ENCODE measurements at regions not wholly inside any gene's neighbourhood (a gene's known extent, or its start where the extent isn't known, plus 50 kb on each side); places are given as distances from the start of the nearest gene placed in this dataset.

DNA sequence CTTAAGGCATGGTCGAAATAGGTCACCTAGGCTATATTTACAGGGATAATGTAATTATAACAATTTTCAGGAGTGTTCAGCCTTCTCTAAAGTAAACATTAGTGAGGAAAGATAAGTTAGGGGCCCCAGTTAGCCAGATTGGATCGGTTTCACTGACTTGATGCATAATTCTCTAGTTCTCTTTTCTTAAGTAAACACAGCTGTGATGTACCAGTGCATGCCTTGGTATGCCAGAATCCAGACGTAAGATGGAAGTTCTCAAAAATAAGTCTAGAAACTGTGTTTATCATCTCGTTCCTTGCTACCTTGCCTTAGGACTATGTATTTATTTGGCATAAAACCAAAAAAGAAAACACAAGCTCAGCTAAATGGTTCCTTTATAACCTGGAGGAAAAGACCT is 442.2 kb upstream of the CLINT1 start:
- DNase-seq (ENCODE audit: low spot score), result no peak

DNA sequence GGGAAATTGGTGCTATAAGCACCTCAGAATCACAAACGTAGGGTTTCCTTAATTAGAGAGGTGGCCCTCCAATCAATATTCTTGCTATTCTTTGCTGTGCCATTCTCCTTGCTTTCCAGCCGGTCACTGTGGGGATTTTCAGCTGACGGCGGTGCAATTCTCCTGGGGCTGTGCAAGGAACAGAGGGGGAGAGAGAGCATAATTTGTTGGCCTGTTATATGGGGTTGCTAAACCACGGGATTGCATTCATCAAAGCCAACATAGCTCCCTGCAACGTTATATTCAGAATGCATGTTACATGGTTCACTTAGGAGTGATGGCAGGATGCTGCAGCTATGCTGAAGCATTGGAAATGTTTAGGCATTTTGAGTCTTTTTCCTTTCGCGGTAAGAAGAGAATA is 441.3 kb upstream of the CLINT1 start:
- no peak for DNase-seq (ENCODE audit: low spot score)

DNA sequence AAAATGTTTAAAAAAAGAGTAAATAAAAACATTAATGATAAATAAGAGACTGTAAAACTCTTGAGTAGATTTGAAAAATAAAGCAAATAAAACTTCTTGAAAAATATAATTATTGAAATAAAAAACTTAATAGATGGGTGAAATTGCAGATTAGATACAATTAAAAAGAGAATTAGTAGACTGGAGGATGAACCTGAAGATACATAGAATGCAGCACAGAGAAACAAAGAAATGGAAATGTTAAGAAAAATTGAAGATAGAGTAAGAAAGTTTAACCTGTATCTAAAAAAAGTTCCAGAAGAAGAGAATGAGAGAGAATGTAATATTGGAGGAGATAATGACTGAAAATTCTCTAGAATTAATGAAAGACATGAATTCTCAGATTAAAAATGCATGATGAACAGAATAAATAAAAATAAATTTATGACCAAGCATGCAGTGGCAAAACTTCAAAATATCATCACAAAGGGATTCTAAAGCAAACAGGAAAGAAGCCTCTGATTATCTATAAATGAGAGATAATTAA is 438.1 kb upstream of the CLINT1 start:
- no peak for DNase-seq (ENCODE audit: low spot score)

DNA sequence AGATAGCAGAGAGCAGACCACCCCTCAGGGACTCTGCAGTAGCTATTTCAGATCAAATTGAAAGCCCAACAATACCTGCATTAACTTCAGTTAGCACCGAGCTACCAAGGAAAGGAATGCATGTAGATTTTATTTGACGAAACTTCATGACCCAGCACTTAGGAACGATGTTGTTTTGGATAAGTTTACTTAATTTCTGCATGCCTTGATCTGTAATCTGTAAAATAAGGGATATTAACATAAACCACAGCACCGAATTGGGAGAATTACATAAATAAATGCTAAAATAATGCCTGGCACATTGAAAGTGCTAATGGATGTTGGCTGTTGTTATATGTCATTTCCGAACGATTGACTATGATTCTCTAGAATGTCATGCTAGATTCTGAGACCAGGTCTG is 435.8 kb upstream of the CLINT1 start:
- DNase-seq (ENCODE audit: low spot score), result no peak

DNA sequence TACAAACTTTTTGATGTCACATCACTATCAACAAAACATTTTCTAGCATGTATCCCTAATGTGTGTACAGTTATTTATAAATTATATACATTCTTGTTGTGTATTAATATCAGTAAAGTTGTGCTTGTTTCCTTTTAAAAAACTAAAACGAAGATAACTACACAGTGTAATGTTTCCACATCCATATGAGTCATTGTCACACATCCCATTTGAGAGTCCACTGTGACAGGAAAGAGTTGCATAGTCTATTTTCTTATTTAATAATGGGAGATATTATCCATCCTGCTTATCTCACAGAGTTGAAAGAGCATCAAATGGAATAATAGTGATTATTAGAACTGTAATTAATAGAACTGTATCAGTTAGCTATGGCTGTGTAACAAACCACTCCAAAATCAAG is 434.0 kb upstream of the CLINT1 start:
- no peak for DNase-seq (ENCODE audit: low spot score)

DNA sequence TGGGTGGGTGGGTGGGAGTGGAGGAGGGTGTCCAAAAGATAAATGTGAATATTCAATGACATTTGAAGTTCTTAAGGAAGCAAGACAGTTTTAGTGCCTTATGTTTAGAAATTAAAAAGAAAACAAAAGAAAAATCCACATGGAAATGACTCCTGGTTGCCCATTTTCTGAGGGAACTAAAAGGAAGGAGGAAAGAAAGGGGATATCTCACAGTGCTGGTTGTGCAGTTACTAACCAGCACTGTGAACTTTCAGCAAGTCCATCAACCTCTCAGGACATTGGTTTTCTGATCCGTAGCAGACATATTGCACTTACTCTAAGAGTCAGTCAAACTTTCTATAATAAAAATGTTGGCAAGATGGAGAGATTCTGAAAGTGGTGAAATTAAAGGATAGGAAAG is 431.0 kb upstream of the CLINT1 start:
- no peak for DNase-seq (ENCODE audit: low spot score)

DNA sequence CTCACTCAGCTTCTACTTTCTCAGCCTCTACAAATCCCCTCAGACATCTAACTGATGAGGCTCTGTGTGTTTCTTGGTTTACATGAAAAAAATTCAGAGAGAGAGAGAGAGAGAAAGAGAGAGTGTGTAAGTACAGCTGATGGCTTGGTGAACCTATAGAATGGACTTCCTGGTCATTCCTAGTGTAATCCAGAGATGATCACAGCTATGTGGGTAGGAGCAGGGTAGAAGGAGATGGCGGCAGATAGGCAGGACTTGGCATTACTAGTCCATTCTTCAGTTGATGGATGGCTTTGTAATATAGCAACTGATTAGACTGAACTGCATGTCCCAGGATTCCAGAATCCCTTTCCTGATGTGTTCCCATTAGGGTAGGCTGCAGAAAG is 429.3 kb upstream of the CLINT1 start:
- no peak for DNase-seq (ENCODE audit: low spot score)

DNA sequence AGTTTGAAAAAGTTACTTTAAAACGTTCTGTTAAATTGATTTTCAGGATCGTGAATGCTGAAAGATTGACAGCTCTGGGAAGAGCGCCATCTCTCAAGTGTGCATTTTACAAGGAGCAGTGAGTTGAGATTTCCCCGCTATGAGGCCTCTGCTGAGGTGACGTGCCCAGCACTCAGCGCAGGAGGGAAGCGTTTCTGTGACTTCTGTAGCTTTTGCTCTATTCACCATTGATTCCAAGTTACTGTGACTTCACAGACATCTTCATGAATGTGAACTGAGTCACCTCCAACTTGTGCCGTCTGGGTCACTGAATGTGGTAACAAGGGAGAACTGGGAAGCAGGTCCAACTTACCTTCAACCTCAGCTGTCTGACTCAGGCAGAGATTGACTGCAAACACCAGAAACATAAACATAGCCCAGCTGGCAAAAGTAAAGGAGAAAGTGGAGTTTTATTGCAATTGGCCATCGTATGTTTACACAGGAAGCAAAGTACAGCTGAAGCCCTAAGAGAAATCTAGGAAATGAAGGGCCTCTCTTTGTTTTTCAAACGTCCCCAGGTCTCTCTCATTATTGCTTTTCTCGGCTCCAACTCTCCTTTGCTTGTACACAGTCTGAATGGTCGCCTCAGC is 428.8 kb upstream of the CLINT1 start:
- no peak for DNase-seq (ENCODE audit: low spot score)

DNA sequence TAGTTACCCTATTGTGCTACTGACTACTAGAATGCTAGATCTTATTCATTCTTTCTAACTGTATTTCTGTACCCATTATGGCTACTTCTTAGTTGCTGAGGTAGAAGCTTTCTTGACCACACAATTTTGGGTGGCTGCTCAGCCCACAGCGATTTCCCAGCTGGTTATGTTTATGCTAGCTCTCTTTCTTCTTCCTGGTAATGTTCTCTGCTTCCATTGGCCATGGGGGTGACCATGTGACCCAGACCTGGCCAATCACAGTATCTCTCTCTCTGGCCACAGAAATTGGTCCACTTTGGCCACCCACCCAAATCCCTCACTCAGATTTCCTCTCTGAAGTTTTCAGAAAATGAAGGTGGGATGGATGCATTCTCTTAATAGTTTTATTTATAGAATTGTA is 427.9 kb upstream of the CLINT1 start:
- no peak for DNase-seq (ENCODE audit: low spot score)

DNA sequence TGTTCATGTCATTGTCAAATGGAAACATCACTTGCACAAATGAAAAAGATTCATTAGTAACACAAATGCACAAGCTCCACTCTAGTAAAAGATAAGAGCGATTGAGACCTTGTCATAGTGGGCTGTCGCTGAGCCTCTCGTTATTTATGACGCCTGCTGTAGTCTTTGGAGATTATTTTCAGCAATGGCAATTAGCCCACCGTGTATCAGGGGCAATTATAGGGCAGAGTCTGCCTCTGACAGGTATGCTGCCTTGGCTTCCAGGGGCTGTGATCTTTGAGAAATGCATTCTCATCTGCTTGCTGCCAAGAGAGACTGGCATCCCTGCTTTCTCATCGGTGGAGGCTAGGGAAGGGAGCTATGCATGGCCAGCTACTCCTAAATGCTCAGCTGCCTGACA is 426.8 kb upstream of the CLINT1 start:
- DNase-seq (ENCODE audit: low spot score), result no peak

DNA sequence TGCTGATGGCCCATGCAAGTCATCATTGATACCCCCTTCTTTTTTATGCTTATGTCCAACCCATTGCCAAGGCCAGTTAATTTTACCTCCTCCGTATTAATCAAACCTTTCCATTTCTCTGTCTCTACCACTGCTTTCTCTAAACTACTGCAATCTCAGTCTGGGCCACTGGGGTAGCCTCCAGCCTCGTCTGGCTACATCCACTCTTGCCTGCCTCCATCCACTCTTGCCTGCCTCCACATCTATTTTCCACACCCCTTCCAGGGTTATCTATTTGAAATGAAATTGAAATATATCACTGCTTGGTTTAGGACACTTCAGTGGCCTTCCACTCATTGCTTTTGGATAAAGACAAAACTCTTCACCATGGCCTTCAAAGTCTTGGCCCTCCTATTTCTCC is 425.3 kb upstream of the CLINT1 start:
- DNase-seq (ENCODE audit: low spot score), result no peak

DNA sequence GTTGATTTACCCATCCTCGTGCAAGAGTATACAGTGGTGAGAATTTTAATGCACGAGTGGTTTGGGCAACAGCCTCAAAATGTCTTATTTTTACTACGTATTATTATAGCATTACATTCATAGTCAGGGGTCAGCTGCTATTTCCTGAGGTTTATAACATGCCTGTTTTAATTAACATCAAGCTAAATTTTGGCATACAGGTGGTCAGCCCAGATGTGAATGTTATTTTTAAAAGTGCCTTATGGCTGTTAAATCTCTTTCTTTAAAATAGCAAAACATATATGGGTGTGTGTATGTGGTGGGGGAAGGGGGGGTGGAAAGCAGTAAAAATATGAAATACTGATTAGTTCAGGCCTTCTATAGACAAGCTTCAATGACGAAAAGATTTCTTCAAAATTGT is 424.5 kb upstream of the CLINT1 start:
- no peak for DNase-seq (ENCODE audit: low spot score)

DNA sequence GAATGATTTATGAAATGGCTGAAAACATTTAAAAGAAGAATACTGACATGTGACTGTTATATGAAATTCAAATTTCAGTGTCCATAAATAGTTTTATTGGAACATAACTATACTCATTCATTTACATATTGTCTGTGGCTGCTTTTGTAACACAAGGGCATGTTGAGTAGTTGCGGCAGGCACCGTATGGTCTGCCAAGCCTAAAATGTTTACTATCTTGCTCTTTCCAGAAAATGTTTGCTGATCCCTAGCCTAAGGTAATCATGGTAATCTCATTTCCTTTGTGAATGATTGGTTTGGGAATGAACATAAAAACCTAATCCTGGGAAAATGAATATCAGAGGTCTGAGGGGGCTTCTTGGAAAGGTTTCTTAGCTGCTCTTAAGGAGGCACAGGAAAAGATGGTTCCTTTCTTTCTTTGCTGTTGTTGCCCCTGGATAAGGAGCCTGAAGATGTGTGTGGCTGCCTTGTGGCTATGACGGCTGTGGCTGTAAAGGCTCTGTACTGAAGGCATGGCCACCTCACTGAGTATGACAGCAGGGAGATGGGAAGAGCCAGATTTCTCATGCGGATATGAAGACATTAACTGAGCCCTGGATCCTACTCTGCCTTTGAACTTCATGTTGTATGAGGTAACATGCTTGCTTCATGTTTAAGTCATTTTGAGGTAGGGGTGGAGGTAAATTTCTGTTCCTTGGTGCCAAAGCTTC is 419.4 kb upstream of the CLINT1 start:
- no peak for DNase-seq (ENCODE audit: low spot score)

DNA sequence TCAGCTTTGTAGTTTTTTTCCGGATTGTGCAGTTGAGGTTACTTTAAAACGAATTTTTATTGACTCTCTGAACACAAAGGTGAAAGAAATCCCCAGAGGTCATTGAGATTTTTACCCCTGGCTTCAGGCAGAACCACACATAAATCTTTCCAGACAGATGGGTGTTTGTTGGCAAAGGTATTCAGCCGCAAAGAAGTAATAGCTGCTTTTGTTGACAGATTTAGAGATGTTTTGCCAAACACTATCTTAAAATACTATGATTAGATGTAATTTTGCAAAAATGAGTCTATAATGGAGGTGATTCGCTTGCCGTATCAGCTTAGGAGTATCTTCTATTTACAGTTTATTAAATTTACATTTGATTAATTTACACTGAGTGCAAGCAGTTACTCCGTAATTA is 418.3 kb upstream of the CLINT1 start:
- no peak for DNase-seq (ENCODE audit: low spot score)

DNA sequence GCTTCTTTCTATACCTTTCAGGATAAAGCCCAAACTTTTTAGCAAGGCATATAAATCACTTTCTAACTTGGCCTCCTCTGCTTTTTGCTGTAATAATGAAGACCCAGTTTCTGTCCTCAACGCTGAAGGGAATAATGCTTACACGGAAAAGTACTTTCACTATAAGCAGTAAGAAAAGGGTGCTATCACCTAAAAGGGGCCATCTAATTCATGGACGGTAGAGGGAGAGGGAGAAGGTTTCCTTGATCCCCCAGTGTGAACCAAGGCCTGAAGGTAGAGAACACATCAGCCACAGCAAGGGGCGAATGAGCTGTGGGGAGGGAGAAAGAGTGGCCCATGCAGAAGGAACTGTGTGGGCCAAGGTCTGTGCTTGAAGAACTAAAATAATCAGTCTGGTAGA is 417.7 kb upstream of the CLINT1 start:
- no peak for DNase-seq (ENCODE audit: low spot score)

DNA sequence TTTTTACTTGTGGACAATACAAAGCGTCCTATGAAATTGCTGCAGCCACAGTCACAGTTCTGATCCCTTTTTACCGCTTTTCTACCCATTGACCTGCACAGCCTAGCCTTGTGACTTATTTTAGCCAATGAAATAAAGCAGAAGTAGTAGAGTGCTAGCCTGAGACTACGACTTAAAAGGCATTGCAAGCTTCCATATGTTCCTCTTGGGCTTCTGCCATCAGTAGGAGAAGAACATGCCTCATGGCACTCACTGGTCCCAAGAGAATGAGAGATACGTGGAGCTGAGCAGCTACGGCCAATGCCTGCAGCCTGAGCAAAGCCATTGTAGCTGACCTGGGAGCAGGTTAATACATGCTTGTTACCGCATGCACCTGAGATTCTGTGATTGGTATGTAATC is 416.6 kb upstream of the CLINT1 start:
- no peak for DNase-seq (ENCODE audit: low spot score)

DNA sequence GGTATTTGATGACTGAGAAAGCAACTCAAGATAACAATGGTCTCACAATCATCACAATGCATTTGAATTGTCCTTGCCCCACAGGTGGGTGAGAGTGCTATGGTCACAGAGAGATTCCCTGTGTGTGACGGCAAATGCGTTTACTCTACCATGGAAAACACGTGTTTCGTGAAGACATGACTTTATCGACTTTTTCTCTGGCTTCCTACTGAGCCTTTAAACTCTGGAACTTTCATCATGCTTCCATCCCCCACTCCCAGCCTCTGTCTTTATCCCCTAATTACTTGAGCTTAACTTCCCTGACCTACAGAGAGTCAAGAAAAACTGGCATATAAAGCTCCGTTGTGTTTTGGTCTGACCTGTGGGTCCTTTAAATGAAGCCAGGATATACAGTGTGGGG is 414.1 kb upstream of the CLINT1 start:
- no peak for DNase-seq (ENCODE audit: low spot score)

DNA sequence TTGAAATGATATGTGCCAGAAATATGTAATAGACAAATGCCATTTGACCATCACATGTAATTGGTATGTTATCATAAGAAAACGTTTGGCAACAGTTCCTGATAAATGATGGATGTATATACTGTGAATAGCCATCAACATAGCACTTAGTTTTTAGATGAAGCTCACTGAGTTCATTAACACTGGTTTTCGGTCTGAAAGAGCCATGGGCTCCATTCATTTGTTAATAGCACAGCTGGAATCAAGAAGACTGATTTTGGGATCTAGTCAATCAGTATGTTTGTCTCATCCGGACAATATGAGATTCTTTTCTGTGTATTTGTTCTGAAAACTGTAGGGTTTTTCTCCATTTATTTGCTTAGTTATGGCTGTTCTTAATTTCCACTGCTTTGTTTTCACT is 413.5 kb upstream of the CLINT1 start:
- DNase-seq (ENCODE audit: low spot score), result no peak

DNA sequence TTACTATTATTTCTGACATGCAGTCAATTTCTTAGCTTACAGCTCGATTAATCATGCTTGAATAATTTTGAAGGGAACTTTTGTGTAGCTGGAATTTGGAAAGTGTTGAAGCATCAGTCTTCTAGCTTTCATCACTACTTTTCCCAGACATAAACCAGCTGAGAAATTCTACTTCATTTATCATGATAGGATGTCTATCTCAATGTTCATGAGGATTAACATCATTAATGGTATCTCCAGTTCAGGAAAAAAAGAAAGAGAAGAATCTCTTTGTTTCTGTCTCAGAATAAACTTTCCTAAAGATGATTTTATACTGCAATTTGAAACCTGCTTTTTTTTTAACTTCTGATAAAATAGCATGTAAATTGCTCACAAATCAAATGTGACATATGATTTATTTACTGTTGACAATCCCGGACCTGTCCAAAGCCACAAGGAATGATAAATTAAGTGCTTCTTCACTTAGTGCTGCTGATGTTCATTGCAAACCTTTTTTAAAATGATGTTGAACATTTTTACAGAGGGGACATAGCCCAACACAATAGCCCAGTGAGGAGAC is 412.1 kb upstream of the CLINT1 start:
- DNase-seq (ENCODE audit: low spot score), result no peak

DNA sequence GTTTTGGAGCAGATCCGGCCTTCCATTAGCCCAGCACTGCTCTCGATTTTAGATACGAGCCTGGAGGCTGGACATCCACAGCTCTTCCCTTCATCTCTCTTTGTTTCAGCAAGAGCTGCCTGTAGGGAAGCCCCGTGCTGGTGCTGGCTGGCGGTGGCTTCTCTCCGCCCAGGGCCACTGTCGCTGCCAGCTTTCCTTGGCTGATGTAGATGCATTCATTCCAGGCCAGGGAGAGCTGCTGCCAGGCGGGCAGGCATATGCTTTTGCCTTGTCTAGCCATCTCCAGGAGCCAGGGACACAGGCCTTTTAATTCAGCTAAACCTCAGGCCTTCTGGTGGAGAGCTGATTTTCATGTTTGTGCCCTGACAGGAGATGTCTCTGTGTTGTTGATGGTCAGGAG is 409.3 kb upstream of the CLINT1 start:
- DNase-seq (ENCODE audit: low spot score), result no peak

DNA sequence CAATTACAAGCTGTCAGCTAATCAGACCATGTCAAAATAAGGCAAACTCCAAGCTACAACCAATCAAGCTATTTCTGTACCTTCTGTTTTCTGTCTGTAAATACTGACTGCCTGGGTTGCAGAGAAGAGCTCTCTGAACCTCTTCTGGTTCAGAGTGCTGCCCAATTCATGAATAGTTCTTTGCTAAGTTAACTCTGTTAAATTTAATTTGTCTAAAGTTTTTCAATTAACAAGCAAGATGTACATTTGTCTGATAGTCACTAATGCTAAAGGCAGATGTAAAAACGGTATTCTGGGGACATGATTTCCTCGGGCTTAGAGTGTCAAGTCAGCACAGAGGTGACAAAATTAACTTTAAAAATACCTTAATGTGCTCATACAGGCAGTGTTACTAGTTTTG is 408.3 kb upstream of the CLINT1 start:
- DNase-seq (ENCODE audit: low spot score), result no peak

DNA sequence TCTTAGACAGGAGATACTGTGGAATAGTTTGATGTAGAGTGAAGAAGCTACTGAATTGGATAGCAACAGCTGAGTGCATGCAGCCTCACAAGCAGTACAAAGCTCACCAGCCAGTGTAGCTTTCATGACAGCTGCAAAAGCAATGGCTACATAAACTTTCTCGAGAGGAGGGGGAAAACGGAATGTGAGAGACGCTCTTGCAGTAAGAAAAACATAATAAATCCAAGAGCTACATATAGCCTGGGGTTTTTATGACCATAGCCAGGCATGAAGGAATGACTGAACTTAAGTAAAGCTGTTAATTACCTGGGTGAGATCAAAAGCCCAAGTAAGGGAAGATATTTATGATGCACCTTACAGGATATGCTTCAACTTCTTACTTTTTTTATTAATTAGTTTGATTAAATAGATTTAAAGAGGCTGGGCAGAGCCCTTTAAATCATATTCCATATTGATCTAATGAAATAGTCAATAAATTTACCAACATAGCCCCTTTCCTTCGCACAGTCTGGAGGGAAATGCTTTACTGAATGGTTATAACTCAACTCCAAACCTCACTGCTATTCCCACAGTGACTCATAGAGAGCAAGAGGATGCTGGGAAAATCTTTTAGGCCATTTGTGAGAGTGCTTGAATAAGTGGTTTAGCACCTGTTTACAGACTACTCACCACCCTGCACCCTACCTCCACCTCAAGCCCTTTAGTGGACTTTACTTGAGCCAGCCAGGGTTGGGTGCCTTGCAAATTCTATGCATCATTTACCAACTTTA is 407.2 kb upstream of the CLINT1 start:
- no peak for DNase-seq (ENCODE audit: low spot score)

DNA sequence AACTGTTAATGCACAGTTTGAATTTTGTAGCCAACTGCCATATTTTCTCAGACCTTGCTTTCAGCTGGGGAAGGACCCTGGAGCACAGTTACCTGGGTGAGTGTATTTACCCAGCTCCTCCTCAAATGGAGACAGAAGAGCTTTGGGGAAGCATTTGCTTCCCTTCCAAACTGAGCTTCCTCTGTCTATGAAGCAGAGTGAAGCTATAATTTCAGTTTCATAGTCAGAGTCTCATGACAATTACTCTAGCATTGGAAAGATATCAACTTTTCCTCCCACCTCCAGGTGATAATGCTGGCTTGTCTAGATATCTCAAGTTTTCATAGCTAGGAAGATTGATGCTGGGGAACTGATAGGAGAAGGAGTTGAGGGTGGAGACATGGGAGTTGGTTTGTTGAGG is 406.4 kb upstream of the CLINT1 start:
- DNase-seq (ENCODE audit: low spot score), result no peak
